VCaP (cell line): ENCODE measurements at regions not wholly inside any gene's neighbourhood (a gene's known extent, or its start where the extent isn't known, plus 50 kb on each side); places are given as distances from the start of the nearest gene placed in this dataset.
"Not testable (repeated sequence)": the region's sequence is repeated elsewhere in the genome, so short reads cannot be mapped to it uniquely, and the experiment has no call there.

Source experiments
- H3K27ac ChIP-seq: fragments of 450-650 bp; 2 replicates; pipeline ENCODE4 v1.5.1; 2017
- CTCF ChIP-seq: fragments of 450-650 bp; conservative IDR thresholded peaks from 2 replicates; pipeline ENCODE4 v1.5.1; 2017; ENCODE audit warnings: mild to moderate bottlenecking, moderate library complexity

GRCh38 chr6:48401016-48401415, 290.0 kb upstream of the PTCHD4 start:
- H3K27ac ChIP-seq: no peak overlapping the region
- no peak for TF ChIP-seq CTCF

GRCh38 chr6:48397887-48398286, 286.9 kb upstream of the PTCHD4 start:
- no peak overlapping the region for H3K27ac ChIP-seq
- TF ChIP-seq CTCF: no peak

- TF ChIP-seq CTCF: no peak
- no peak overlapping the region for H3K27ac ChIP-seq
Observed at GRCh38 chr6:48389146-48390043, 278.4 kb upstream of the PTCHD4 start.

GRCh38 chr6:48388044-48388443, 277.0 kb upstream of the PTCHD4 start:
- TF ChIP-seq CTCF: no peak
- no peak overlapping the region for H3K27ac ChIP-seq

GRCh38 chr6:48378884-48379407, 267.9 kb upstream of the PTCHD4 start:
- peak overlapping the region; percentile 54 for H3K27ac ChIP-seq
- TF ChIP-seq CTCF: no peak

- H3K27ac ChIP-seq: no peak overlapping the region
- TF ChIP-seq CTCF: no peak
Observed at GRCh38 chr6:48377115-48377514, 266.1 kb upstream of the PTCHD4 start.

- H3K27ac ChIP-seq: not testable (repeated sequence)
Observed at GRCh38 chr6:48371226-48371625, 260.2 kb upstream of the PTCHD4 start.

GRCh38 chr6:48369100-48369499, 258.1 kb upstream of the PTCHD4 start:
- no peak for TF ChIP-seq CTCF
- no peak overlapping the region for H3K27ac ChIP-seq
